Neuronal stem cell (in vitro differentiated cells): ENCODE measurements at regions not wholly inside any gene's neighbourhood (a gene's known extent, or its start where the extent isn't known, plus 50 kb on each side); places are given as distances from the start of the nearest gene placed in this dataset. TPM values are rescaled to one million over a fixed set of nuclear protein-coding genes. Genes with fewer than 3 reads are reported as not detected.

ENCODE experiments used
- small RNA-seq: library from polyadenylated mRNA; stranded (forward); fragments of <200 nt; extraction: miRNeasy Mini kit (QIAGEN cat#:217004); gene quantifications from one replicate; pipeline ENCODE3, GENCODE V24; 2013; ENCODE audit not compliant: insufficient read depth

Small RNA genes in the stretch of these regions (small RNA-seq; reads per million reads assigned to genes)
- gene RF00019, result not detected
